IMR-90 (cell line): ENCODE measurements at regions not wholly inside any gene's neighbourhood (a gene's known extent, or its start where the extent isn't known, plus 50 kb on each side); places are given as distances from the start of the nearest gene placed in this dataset.

ENCODE experiments used
- ATAC-seq: fragments of 200-7000 bp; cut with Tn5 transposase; 2 replicates; pipeline ENCODE4 v1.9.1; 2020; ENCODE audit warnings: low read depth, mild to moderate bottlenecking, moderate library complexity
- BruUV-seq: library from RNA; stranded (reverse); fragments of 400-500 nt; replicated peaks from 2 replicates; lab custom pipeline; 2021; lab: Mats Ljungman, UMichigan
- CTCF ChIA-PET: fragments of 300-600 bp; formaldehyde crosslinking; extraction: SDS; loops from one replicate; lab custom pipeline; 2021; ENCODE audit warnings: antibody characterized with exemption; lab: Yijun Ruan, JAX
- POLR2A ChIA-PET: fragments of 300-600 bp; sonication (Branson Sonifier 250); formaldehyde crosslinking; loops from one replicate; lab custom pipeline; 2022; ENCODE audit warnings: antibody characterized with exemption; ENCODE audit not compliant: unreplicated experiment; lab: Charles Lee
- DNase-seq: peaks from one replicate; pipeline ENCODE4 v3.0.0; 2013
- H2AFZ ChIP-seq: replicated peaks from 2 replicates; pipeline ENCODE3; 2013; ENCODE audit warnings: low read length, mild to moderate bottlenecking; ENCODE audit not compliant: poor library complexity
- H2AK5ac ChIP-seq: 2 replicates; pipeline ENCODE4 v1.6.1; 2013; ENCODE audit warnings: low read depth, low read length, inconsistent platforms
- H2AK9ac ChIP-seq: replicated peaks from 2 replicates; pipeline ENCODE3; 2013; ENCODE audit warnings: mild to moderate bottlenecking, low read depth, low read length, moderate library complexity; ENCODE audit not compliant: poor library complexity
- H2BK120ac ChIP-seq: 2 replicates; pipeline ENCODE4 v1.6.1; 2013; ENCODE audit warnings: low read depth, low read length, inconsistent platforms
- H2BK15ac ChIP-seq: 3 replicates; pipeline ENCODE4 v1.6.1; 2013; ENCODE audit warnings: low read depth, low read length, inconsistent platforms
- H2BK20ac ChIP-seq: 2 replicates; pipeline ENCODE4 v1.6.1; 2013; ENCODE audit warnings: low read depth, mild to moderate bottlenecking, inconsistent platforms, low read length, moderate library complexity
- H2BK5ac ChIP-seq: 2 replicates; pipeline ENCODE4 v1.6.1; 2013; ENCODE audit warnings: mild to moderate bottlenecking, low read depth, low read length, inconsistent platforms; ENCODE audit not compliant: poor library complexity, severe bottlenecking
- H3K14ac ChIP-seq: replicated peaks from 2 replicates; pipeline ENCODE4 v1.6.1; 2013; ENCODE audit warnings: low read depth, low read length, inconsistent platforms
- H3K18ac ChIP-seq: 2 replicates; pipeline ENCODE4 v1.6.1; 2013; ENCODE audit warnings: low read depth, low read length, control low read depth
- H3K23ac ChIP-seq: 2 replicates; pipeline ENCODE4 v1.6.1; 2013; ENCODE audit warnings: low read depth, low read length, inconsistent platforms
- H3K27ac ChIP-seq: 2 replicates; pipeline ENCODE4 v1.5.1; 2013; ENCODE audit warnings: mild to moderate bottlenecking, control low read depth, low read length; ENCODE audit not compliant: insufficient read depth
- H3K27me3 ChIP-seq: 2 replicates; pipeline ENCODE4 v1.6.1; 2013; ENCODE audit warnings: low read length; ENCODE audit not compliant: control insufficient read depth, insufficient read depth
- H3K36me3 ChIP-seq: 2 replicates; pipeline ENCODE4 v1.6.1; 2013; ENCODE audit warnings: low read length, mixed read lengths; ENCODE audit not compliant: control insufficient read depth, insufficient read depth
- H3K4ac ChIP-seq: 2 replicates; pipeline ENCODE4 v1.6.1; 2013; ENCODE audit warnings: low read depth, low read length, inconsistent platforms
- H3K4me1 ChIP-seq: 2 replicates; pipeline ENCODE4 v1.6.1; 2013; ENCODE audit warnings: low read length, mixed read lengths; ENCODE audit not compliant: control insufficient read depth, insufficient read depth
- H3K4me2 ChIP-seq: 2 replicates; pipeline ENCODE4 v1.6.1; 2013; ENCODE audit warnings: low read depth, mild to moderate bottlenecking, control low read depth, low read length, moderate library complexity
- H3K4me3 ChIP-seq: 2 replicates; pipeline ENCODE4 v1.5.1; 2013; ENCODE audit warnings: low read depth, mild to moderate bottlenecking, control low read depth, low read length, moderate library complexity; ENCODE audit not compliant: insufficient read depth
- H3K56ac ChIP-seq: 2 replicates; pipeline ENCODE4 v1.6.1; 2013; ENCODE audit warnings: low read length, inconsistent platforms; ENCODE audit not compliant: insufficient read depth; ENCODE audit errors: extremely low read depth
- H3K79me1 ChIP-seq, 2 experiments: 2 replicates each; pipeline ENCODE4 v1.6.1; 2013; ENCODE audit warnings: low read length in 2 of 2, inconsistent platforms in 1 of 2, low read depth in 1 of 2
- H3K9ac ChIP-seq: 2 replicates; pipeline ENCODE4 v1.6.1; 2013; ENCODE audit warnings: low read depth, low read length, control low read depth
- H3K9me1 ChIP-seq: 2 replicates; pipeline ENCODE4 v1.6.1; 2013; ENCODE audit warnings: low read length, inconsistent platforms; ENCODE audit not compliant: insufficient read depth
- H3K9me3 ChIP-seq: 2 replicates; pipeline ENCODE4 v1.6.1; 2013; ENCODE audit warnings: low read length; ENCODE audit not compliant: control insufficient read depth, insufficient read depth
- H4K20me1 ChIP-seq: 2 replicates; pipeline ENCODE4 v1.6.1; 2013; ENCODE audit warnings: low read length, inconsistent platforms; ENCODE audit not compliant: insufficient read depth
- H4K5ac ChIP-seq: 2 replicates; pipeline ENCODE4 v1.6.1; 2013; ENCODE audit warnings: mild to moderate bottlenecking, low read depth, low read length, control low read depth
- H4K8ac ChIP-seq, 2 experiments: 2 replicates each; pipeline ENCODE4 v1.6.1; 2013; ENCODE audit warnings: low read depth in 2 of 2, low read length in 2 of 2, control low read depth in 1 of 2, inconsistent platforms in 1 of 2
- H4K91ac ChIP-seq: 2 replicates; pipeline ENCODE4 v1.6.1; 2013; ENCODE audit warnings: low read depth, low read length, inconsistent platforms; ENCODE audit not compliant: insufficient read depth
- CHD1 ChIP-seq: IDR thresholded peaks from 2 replicates; pipeline ENCODE4 v1.6.1; 2012; ENCODE audit warnings: low read depth, low read length, improper control_type of control experiment
- WGBS, 2 experiments: methylation state at CpG; one replicate each; pipeline versions ENCODE4 v1.1.5 to v1.1.7; 2013; ENCODE audit warnings: missing lambda C conversion rate in 2 of 2; ENCODE audit not compliant: insufficient read length in 1 of 2; ENCODE audit errors: extremely low coverage in 2 of 2; 5-methylcytosine and 5-hydroxymethylcytosine counted together
- dilution Hi-C: fragments of 300-500 bp; cut with HindIII; formaldehyde crosslinking; loops from one replicate; pipeline ENCODE4 v1.14.3; 2018; ENCODE audit warnings: low sequenced_read_pairs; ENCODE audit not compliant: unreplicated experiment
- in situ Hi-C: fragments of 300-500 bp; cut with MboI; formaldehyde crosslinking; loops from 3 replicates; pipeline ENCODE4 v1.14.3; 2019; ENCODE audit warnings: low sequenced_read_pairs, inconsistent platforms, mixed read lengths
- intact Hi-C: fragments of 100-400 bp; cut with micrococcal nuclease; formaldehyde crosslinking; loops from 2 replicates; pipeline ENCODE4 v1.10.0; 2022

DNA sequence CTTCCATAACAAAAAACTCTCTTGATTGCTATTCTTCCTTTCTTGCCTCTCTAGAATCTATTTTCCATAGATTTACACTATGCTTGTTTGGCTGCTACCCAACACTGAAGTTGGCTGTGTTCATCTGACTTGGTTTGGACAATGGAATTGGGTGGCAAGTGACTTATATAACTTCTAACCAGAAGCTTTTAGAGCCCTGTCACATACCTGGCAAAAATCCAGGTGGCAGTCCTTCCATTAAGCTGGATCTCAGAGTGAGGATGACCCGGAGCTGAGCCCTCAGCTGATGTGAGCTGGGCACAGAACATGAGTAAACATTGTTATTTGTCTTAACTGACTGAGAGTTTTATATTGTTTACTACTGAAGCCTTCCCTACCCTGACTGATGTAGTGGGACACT is 225.7 kb downstream of the TLR4 start:
- POLR2A ChIA-PET, result no interaction called here
- H4K8ac ChIP-seq, result no peak overlapping the region
- dilution Hi-C loops, result no loop called here
- H3K56ac ChIP-seq, result no peak overlapping the region
- no peak overlapping the region for H3K14ac ChIP-seq
- no CpG with 5 or more reads among the region's 1 CpG for WGBS, 2 experiments
- H4K20me1 ChIP-seq, result no peaks in the 10 kb centered on the region
- no peaks in the 10 kb centered on the region for H3K36me3 ChIP-seq
- no peaks in the 10 kb centered on the region for H3K9me1 ChIP-seq
- no peak overlapping the region for H2AFZ ChIP-seq
- H3K4me1 ChIP-seq, result no peaks in the 10 kb centered on the region
- H3K4ac ChIP-seq, result no peak overlapping the region
- H3K4me3 ChIP-seq, result no peak overlapping the region
- ATAC-seq (no peak), DNase-seq (no peak)
- in situ Hi-C loops, result no loop called here
- H2BK20ac ChIP-seq, result no peak overlapping the region
- H3K27me3 ChIP-seq, result no peaks in the 10 kb centered on the region
- H2AK9ac ChIP-seq, result no peak overlapping the region
- no peaks in the 10 kb centered on the region for H3K79me1 ChIP-seq
- intact Hi-C loops, result no loop called here
- no peak overlapping the region for H4K5ac ChIP-seq
- H3K9ac ChIP-seq, result no peak overlapping the region
- BruUV-seq, result no TSS peak
- CTCF ChIA-PET, result no interaction called here
- TF ChIP-seq CHD1, result no peak
- no peak overlapping the region for H3K4me2 ChIP-seq
- no peak overlapping the region for H2AK5ac ChIP-seq
- H2BK5ac ChIP-seq, result no peak overlapping the region
- no peak overlapping the region for H2BK15ac ChIP-seq
- no peak overlapping the region for H2BK120ac ChIP-seq
- H3K27ac ChIP-seq, result no peak overlapping the region
- H4K91ac ChIP-seq, result no peak overlapping the region
- H3K9me3 ChIP-seq, result peaks cover 7% of the 10 kb centered on the region
- no peak overlapping the region for H3K18ac ChIP-seq
- H3K23ac ChIP-seq, result no peak overlapping the region
